ENCODE measurements at regions not wholly inside any gene's neighbourhood (a gene's known extent, or its start where the extent isn't known, plus 50 kb on each side); places are given as distances from the start of the nearest gene placed in this dataset.
"Not testable (repeated sequence)": the region's sequence is repeated elsewhere in the genome, so short reads cannot be mapped to it uniquely, and the experiment has no call there.

GRCh38 chr18:60060026-60060425, 160.2 kb downstream of the PMAIP1 start:
- no peak for DNase-seq

- no peak for DNase-seq
These were observed 159.4 kb downstream of the PMAIP1 start for GRCh38 chr18:60059216-60059615.

- no peak for DNase-seq
These were observed 154.0 kb downstream of the PMAIP1 start for GRCh38 chr18:60053747-60054304.

- no peak for DNase-seq
These were observed 151.0 kb downstream of the PMAIP1 start for GRCh38 chr18:60050821-60051220.

GRCh38 chr18:60049172-60049571, 149.4 kb downstream of the PMAIP1 start:
- no peak for DNase-seq

- DNase-seq = no peak
These were observed 147.8 kb downstream of the PMAIP1 start for GRCh38 chr18:60047556-60047955.

GRCh38 chr18:60044290-60045006, 144.7 kb downstream of the PMAIP1 start:
- no peak for DNase-seq

GRCh38 chr18:60040971-60041370, 141.2 kb downstream of the PMAIP1 start:
- no peak for DNase-seq

GRCh38 chr18:60038731-60039130, 138.9 kb downstream of the PMAIP1 start:
- no peak for DNase-seq

- DNase-seq = no peak
These were observed 127.6 kb downstream of the PMAIP1 start for GRCh38 chr18:60027397-60027796.

- DNase-seq = no peak
These were observed 125.1 kb downstream of the PMAIP1 start for GRCh38 chr18:60024857-60025256.

- no peak for DNase-seq
These were observed 124.5 kb downstream of the PMAIP1 start for GRCh38 chr18:60024345-60024744.

- DNase-seq = no peak
These were observed 123.0 kb downstream of the PMAIP1 start for GRCh38 chr18:60022671-60023276.

GRCh38 chr18:60021556-60021955, 121.8 kb downstream of the PMAIP1 start:
- no peak for DNase-seq

- no peak for DNase-seq
These were observed 120.5 kb downstream of the PMAIP1 start for GRCh38 chr18:60020107-60020925.

- no peak for DNase-seq
These were observed 119.7 kb downstream of the PMAIP1 start for GRCh38 chr18:60019463-60019840.

- DNase-seq = no peak
These were observed 119.0 kb downstream of the PMAIP1 start for GRCh38 chr18:60018618-60019462.

- not testable (repeated sequence) for DNase-seq
These were observed 118.3 kb downstream of the PMAIP1 start for GRCh38 chr18:60018134-60018533.

GRCh38 chr18:60017371-60017770, 117.6 kb downstream of the PMAIP1 start:
- no peak for DNase-seq

- not testable (repeated sequence) for DNase-seq
These were observed 116.0 kb downstream of the PMAIP1 start for GRCh38 chr18:60015826-60016225.

GRCh38 chr18:60013148-60013547, 113.4 kb downstream of the PMAIP1 start:
- DNase-seq = not testable (repeated sequence)

GRCh38 chr18:60010984-60011383, 111.2 kb downstream of the PMAIP1 start:
- no peak for DNase-seq

GRCh38 chr18:60010513-60010912, 110.7 kb downstream of the PMAIP1 start:
- no peak for DNase-seq
